DOHH2 (cell line): ENCODE measurements at regions not wholly inside any gene's neighbourhood (a gene's known extent, or its start where the extent isn't known, plus 50 kb on each side); places are given as distances from the start of the nearest gene placed in this dataset.

Source experiments
- H3F3A ChIP-seq: fragments of 200-600 bp; sonication (generic), shearing (Covaris generic); 2 replicates; pipeline ENCODE4 v1.6.0; 2016; ENCODE audit warnings: antibody characterized with exemption, mild to moderate bottlenecking; ENCODE audit not compliant: control insufficient read depth, insufficient read depth
- H3K27ac ChIP-seq: fragments of 200-600 bp; sonication (generic); 2 replicates; pipeline ENCODE4 v1.5.1; 2014; ENCODE audit warnings: low read depth, mild to moderate bottlenecking, low read length, moderate library complexity
- H3K27me3 ChIP-seq: fragments of 200-600 bp; sonication (generic); 2 replicates; pipeline ENCODE4 v1.6.1; 2014; ENCODE audit warnings: mild to moderate bottlenecking, low read length, mixed read lengths; ENCODE audit not compliant: control insufficient read depth
- H3K36me3 ChIP-seq: fragments of 200-600 bp; sonication (generic); 2 replicates; pipeline ENCODE4 v1.6.1; 2014; ENCODE audit warnings: mild to moderate bottlenecking, low read length, moderate library complexity, mixed read lengths; ENCODE audit not compliant: control insufficient read depth
- H3K4me1 ChIP-seq: fragments of 200-600 bp; sonication (generic); 2 replicates; pipeline ENCODE4 v1.6.1; 2014; ENCODE audit warnings: mild to moderate bottlenecking, low read length, mixed read lengths; ENCODE audit not compliant: control insufficient read depth
- H3K4me2 ChIP-seq: fragments of 200-600 bp; sonication (generic); 2 replicates; pipeline ENCODE4 v1.6.0; 2014; ENCODE audit warnings: mild to moderate bottlenecking, low read length, moderate library complexity
- H3K4me3 ChIP-seq: fragments of 200-600 bp; sonication (generic); 2 replicates; pipeline ENCODE4 v1.5.1; 2014; ENCODE audit warnings: mild to moderate bottlenecking, low read length, mixed read lengths
- H3K79me2 ChIP-seq: fragments of 200-600 bp; sonication (generic); 2 replicates; pipeline ENCODE4 v1.6.1; 2014; ENCODE audit warnings: mild to moderate bottlenecking, low read length, mixed read lengths; ENCODE audit not compliant: control insufficient read depth
- H3K9me2 ChIP-seq: fragments of 200-600 bp; sonication (generic); replicated peaks from 2 replicates; pipeline ENCODE4 v1.6.1; 2014; ENCODE audit warnings: mild to moderate bottlenecking, low read length, mixed read lengths; ENCODE audit not compliant: control insufficient read depth
- H3K9me3 ChIP-seq: fragments of 200-600 bp; sonication (generic); 2 replicates; pipeline ENCODE4 v1.6.1; 2014; ENCODE audit warnings: antibody characterized with exemption, low read length, mixed read lengths; ENCODE audit not compliant: control insufficient read depth, insufficient read depth
- H4K20me1 ChIP-seq: fragments of 200-600 bp; sonication (generic); 2 replicates; pipeline ENCODE4 v1.6.0; 2014; ENCODE audit warnings: low read depth, mild to moderate bottlenecking, antibody characterized with exemption, low read length, moderate library complexity; ENCODE audit not compliant: control insufficient read depth, insufficient read depth
- CTCF ChIP-seq: fragments of 200-600 bp; sonication (generic); IDR thresholded peaks from one replicate; pipeline ENCODE4 v1.5.1; 2014; ENCODE audit warnings: antibody characterized with exemption, mild to moderate bottlenecking, low read depth, low read length; ENCODE audit not compliant: poor library complexity, severe bottlenecking
- EZH2phosphoT487 ChIP-seq: fragments of 200-600 bp; sonication (generic); IDR thresholded peaks from 2 replicates; pipeline ENCODE4 v1.6.1; 2017; ENCODE audit warnings: borderline replicate concordance, mild to moderate bottlenecking, antibody characterized with exemption, low read length, moderate library complexity, mixed read lengths

GRCh38 chr12:34297790-34298164 is 275.5 kb downstream of the ALG10 start:
- Histone ChIP-seq H3K27me3 (no peaks in the 10 kb centered on the region), H4K20me1 (no peaks in the 10 kb centered on the region), H3K9me3 (peaks cover 66% of the 10 kb centered on the region; the same call in 1 of the 2 replicates), H3K27ac (no peak overlapping the region), H3K79me2 (no peaks in the 10 kb centered on the region), H3K9me2 (no peaks in the 10 kb centered on the region), H3K4me1 (no peaks in the 10 kb centered on the region), H3K4me2 (no peak overlapping the region), H3K36me3 (no peaks in the 10 kb centered on the region), H3F3A (no peaks in the 10 kb centered on the region), H3K4me3 (no peak overlapping the region)
- TF ChIP-seq CTCF (no peak), EZH2phosphoT487 (no peak)

GRCh38 chr12:34298176-34298970 is 276.1 kb downstream of the ALG10 start:
- TF ChIP-seq EZH2phosphoT487, result no peak
- no peak for TF ChIP-seq CTCF
- Histone ChIP-seq H3K4me2 (no peak overlapping the region), H3K27me3 (no peaks in the 10 kb centered on the region), H3K4me3 (no peak overlapping the region), H3K9me3 (peaks cover 64% of the 10 kb centered on the region; the same call in 1 of the 2 replicates), H3K36me3 (no peaks in the 10 kb centered on the region), H4K20me1 (no peaks in the 10 kb centered on the region), H3K79me2 (no peaks in the 10 kb centered on the region), H3F3A (no peaks in the 10 kb centered on the region), H3K4me1 (no peaks in the 10 kb centered on the region), H3K27ac (no peak overlapping the region), H3K9me2 (no peaks in the 10 kb centered on the region)

- H3F3A ChIP-seq, result no peaks in the 10 kb centered on the region
- no peak overlapping the region for H3K4me2 ChIP-seq
- no peaks in the 10 kb centered on the region for H3K79me2 ChIP-seq
- peaks cover 65% of the 10 kb centered on the region; the same call in 1 of the 2 replicates for H3K9me3 ChIP-seq
- H3K27me3 ChIP-seq, result no peaks in the 10 kb centered on the region
- no peaks in the 10 kb centered on the region for H3K9me2 ChIP-seq
- no peaks in the 10 kb centered on the region for H4K20me1 ChIP-seq
- H3K36me3 ChIP-seq, result no peaks in the 10 kb centered on the region
- no peak for TF ChIP-seq EZH2phosphoT487
- no peak for TF ChIP-seq CTCF
- H3K4me1 ChIP-seq, result no peaks in the 10 kb centered on the region
- H3K27ac ChIP-seq, result no peak overlapping the region
- no peak overlapping the region for H3K4me3 ChIP-seq
These were observed 276.9 kb downstream of the ALG10 start for GRCh38 chr12:34298971-34299801.
